ENCODE measurements at regions not wholly inside any gene's neighbourhood (a gene's known extent, or its start where the extent isn't known, plus 50 kb on each side); places are given as distances from the start of the nearest gene placed in this dataset.

GRCh38 chr11:70636659-70637058, 238.3 kb downstream of the CTTN start:
- H3K36me3 ChIP-seq (replicated peaks in 1 of 2; ENCODE audit: control insufficient read depth in 1 of 2, insufficient read depth in 2 of 2, low read length in 1 of 2): no peaks in the 10 kb centered on the region
- WGBS (ENCODE audit: low lambda C conversion rate): 82% methylated on average over 10 of the region's 10 CpGs
- no peaks in the 10 kb centered on the region for H3F3A ChIP-seq (replicated peaks; ENCODE audit: insufficient read depth)
- DNase-seq: no peak
- H3K27ac ChIP-seq (ENCODE audit: low read depth in 2 of 2, low read length in 1 of 2): no peak overlapping the region
- POLR2A ChIA-PET: no interaction called here
- TF ChIP-seq NRF1 (IDR thresholded peaks at IDR 0.05; ENCODE audit: low read depth, low read length) (no peak), FOXM1 (IDR thresholded peaks at IDR 0.05; ENCODE audit: low read depth) (no peak)
- H4K20me1 ChIP-seq (ENCODE audit: insufficient read depth): no peaks in the 10 kb centered on the region
- H2AFZ ChIP-seq (ENCODE audit: low read depth): no peak overlapping the region
- H3K9me3 ChIP-seq: no peaks in the 10 kb centered on the region
- no peaks in the 10 kb centered on the region for H3K9me2 ChIP-seq
- peaks cover 0 to 24% of the 10 kb centered on the region in 2 experiments; a peak in 1 of 4 replicates for H3K4me1 ChIP-seq (ENCODE audit: control insufficient read depth in 1 of 2, insufficient read depth in 2 of 2, low read depth in 1 of 2, low read length in 1 of 2)
- H3K4me2 ChIP-seq: no peak overlapping the region
- H3K79me2 ChIP-seq (ENCODE audit: insufficient read depth): no peaks in the 10 kb centered on the region
- no peak overlapping the region for H3K4me3 ChIP-seq (ENCODE audit: low read depth in 2 of 2, low read length in 1 of 2)
- H3K27me3 ChIP-seq (ENCODE audit: insufficient read depth): no peaks in the 10 kb centered on the region
- no peak overlapping the region for H3K9ac ChIP-seq
- CTCF ChIA-PET: no interaction called here

GRCh38 chr11:70637186-70637800, 239.0 kb downstream of the CTTN start:
- Histone ChIP-seq H3K27ac (ENCODE audit: low read depth in 2 of 2, low read length in 1 of 2) (no peak overlapping the region), H3K36me3 (replicated peaks in 1 of 2; ENCODE audit: control insufficient read depth in 1 of 2, insufficient read depth in 2 of 2, low read length in 1 of 2) (no peaks in the 10 kb centered on the region), H3K79me2 (ENCODE audit: insufficient read depth) (no peaks in the 10 kb centered on the region), H2AFZ (ENCODE audit: low read depth) (no peak overlapping the region), H3K27me3 (ENCODE audit: insufficient read depth) (no peaks in the 10 kb centered on the region), H3K9me3 (no peaks in the 10 kb centered on the region), H3K9me2 (no peaks in the 10 kb centered on the region), H3F3A (replicated peaks; ENCODE audit: insufficient read depth) (no peaks in the 10 kb centered on the region), H3K4me1 (ENCODE audit: control insufficient read depth in 1 of 2, insufficient read depth in 2 of 2, low read depth in 1 of 2, low read length in 1 of 2) (peaks cover 0 to 30% of the 10 kb centered on the region in 2 experiments; a peak in 1 of 4 replicates), H3K9ac (no peak overlapping the region), H3K4me3 (ENCODE audit: low read depth in 2 of 2, low read length in 1 of 2) (no peak overlapping the region), H4K20me1 (ENCODE audit: insufficient read depth) (no peaks in the 10 kb centered on the region), H3K4me2 (no peak overlapping the region)
- WGBS (ENCODE audit: low lambda C conversion rate): 50% methylated on average over 8 of the region's 16 CpGs
- DNase-seq: peak; percentile 52
- TF ChIP-seq EP300 (IDR thresholded peaks at IDR 0.05; ENCODE audit: borderline replicate concordance in 1 of 2, low read depth in 1 of 2, low read length in 1 of 2): no peak
- TF ChIP-seq MAX (IDR thresholded peaks at IDR 0.05; ENCODE audit: low read depth): no peak
- TF ChIP-seq REST (IDR thresholded peaks at IDR 0.05; ENCODE audit: low read depth, low read length): no peak
- CTCF ChIA-PET: no interaction called here
- POLR2A ChIA-PET: no interaction called here

- H3K9me2 ChIP-seq: no peaks in the 10 kb centered on the region
- DNase-seq: no peak
- H3K9me3 ChIP-seq: no peaks in the 10 kb centered on the region
- H3K9ac ChIP-seq: no peak overlapping the region
- WGBS (ENCODE audit: low lambda C conversion rate): 65% methylated on average over 11 of the region's 18 CpGs
- H3K79me2 ChIP-seq (ENCODE audit: insufficient read depth): no peaks in the 10 kb centered on the region
- H3K4me3 ChIP-seq (ENCODE audit: low read depth in 2 of 2, low read length in 1 of 2): no peak overlapping the region
- no peak overlapping the region for H2AFZ ChIP-seq (ENCODE audit: low read depth)
- ChIA-PET POLR2A (interaction anchor here (0.7 kb wide), 1 partner anchor 24 kb away, joined by 3 read pairs; no protein-coding TSS in a partner anchor), CTCF (no interaction called here)
- H3K4me2 ChIP-seq: no peak overlapping the region
- H3K27me3 ChIP-seq (ENCODE audit: insufficient read depth): no peaks in the 10 kb centered on the region
- H3F3A ChIP-seq (replicated peaks; ENCODE audit: insufficient read depth): no peaks in the 10 kb centered on the region
- no peaks in the 10 kb centered on the region for H3K36me3 ChIP-seq (replicated peaks in 1 of 2; ENCODE audit: control insufficient read depth in 1 of 2, insufficient read depth in 2 of 2, low read length in 1 of 2)
- H4K20me1 ChIP-seq (ENCODE audit: insufficient read depth): no peaks in the 10 kb centered on the region
- H3K27ac ChIP-seq (ENCODE audit: low read depth in 2 of 2, low read length in 1 of 2): no peak overlapping the region
- peaks cover 0 to 33% of the 10 kb centered on the region in 2 experiments; a peak in 1 of 4 replicates for H3K4me1 ChIP-seq (ENCODE audit: control insufficient read depth in 1 of 2, insufficient read depth in 2 of 2, low read depth in 1 of 2, low read length in 1 of 2)
- TF ChIP-seq USF2 (IDR thresholded peaks at IDR 0.05; ENCODE audit: borderline replicate concordance, low read depth, low read length) (no peak), REST (IDR thresholded peaks at IDR 0.05; ENCODE audit: low read depth, low read length) (no peak), MAX (IDR thresholded peaks at IDR 0.05; ENCODE audit: low read depth) (no peak), RXRA (IDR thresholded peaks at IDR 0.05; ENCODE audit: borderline replicate concordance, low read depth) (no peak), USF1 (IDR thresholded peaks at IDR 0.05; ENCODE audit: borderline replicate concordance, low read depth) (no peak)
Measured at GRCh38 chr11:70637949-70638583, 239.7 kb downstream of the CTTN start.

All from SK-N-SH (cell line).